Colonic mucosa (tissue), 4 donors: ENCODE measurements at regions not wholly inside any gene's neighbourhood (a gene's known extent, or its start where the extent isn't known, plus 50 kb on each side); places are given as distances from the start of the nearest gene placed in this dataset.
A peak's percentile ranks its signal among the peaks of the same experiment; 100 is the strongest.

Experiments
- DNase-seq: peaks from one replicate; pipeline ENCODE4 v3.0.0-alpha.2; 2020
- H3K27ac ChIP-seq: fragments of 200-600 bp; one replicate; pipeline ENCODE4 v1.8.0; 2021
- H3K27me3 ChIP-seq: fragments of 200-600 bp; one replicate; pipeline ENCODE4 v1.8.0; 2021
- H3K36me3 ChIP-seq: fragments of 200-600 bp; one replicate; pipeline ENCODE4 v1.8.0; 2021
- H3K4me1 ChIP-seq: fragments of 200-600 bp; one replicate; pipeline ENCODE4 v1.8.0; 2021; ENCODE audit warnings: mild to moderate bottlenecking
- H3K4me3 ChIP-seq: fragments of 200-600 bp; one replicate; pipeline ENCODE4 v1.8.0; 2021
- H3K9ac ChIP-seq, 2 donors: one replicate each; pipeline ENCODE4 v1.7.0; 2013; ENCODE audit warnings: control low read depth in 2 of 2, low read depth in 2 of 2, low read length in 2 of 2
- H3K9me3 ChIP-seq: fragments of 200-600 bp; one replicate; pipeline ENCODE4 v1.8.0; 2021
- intact Hi-C: fragments of 100-400 bp; cut with DNase I; formaldehyde crosslinking; loops from one replicate; pipeline ENCODE4 v1.14.1; 2022
- TF ChIP-seq, protein P1 (sequence below): fragments of 200-600 bp; IDR thresholded peaks from one replicate; pipeline ENCODE4 v1.8.0; 2022; ENCODE audit warnings: antibody characterized with exemption, mild to moderate bottlenecking
- donor health status: healthy.
- donor health status: DM: no; HTN: no; CAD: no.
- donor health status: DM: no; HTN: no; CAD: no.

DNA sequence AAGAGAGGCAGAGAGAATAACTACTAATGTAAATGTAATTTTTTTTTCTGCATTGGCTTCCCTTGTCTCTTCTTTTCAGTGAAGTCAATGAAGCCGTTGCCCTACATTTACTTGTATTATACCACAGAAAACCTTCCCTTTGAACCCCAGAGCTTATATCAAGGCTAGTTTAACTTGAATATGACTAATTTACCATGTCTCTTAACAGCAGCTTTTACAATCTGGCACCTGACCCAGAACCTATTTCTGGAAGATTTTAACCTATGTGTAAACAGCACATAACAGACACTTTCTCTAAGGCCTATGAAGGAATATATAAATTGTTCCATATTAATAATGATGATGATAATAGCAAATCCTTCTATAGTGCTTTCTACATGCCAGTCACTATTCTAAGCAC is 580.5 kb upstream of the NXPH2 start:
- Histone ChIP-seq H3K27ac (no peak overlapping the region), H3K36me3 (no peaks in the 10 kb centered on the region), H3K4me3 (no peak overlapping the region), H3K9me3 (no peaks in the 10 kb centered on the region), H3K9ac (no peak overlapping the region), H3K27me3 (no peaks in the 10 kb centered on the region), H3K4me1 (no peaks in the 10 kb centered on the region)
- TF ChIP-seq, protein P1, sequence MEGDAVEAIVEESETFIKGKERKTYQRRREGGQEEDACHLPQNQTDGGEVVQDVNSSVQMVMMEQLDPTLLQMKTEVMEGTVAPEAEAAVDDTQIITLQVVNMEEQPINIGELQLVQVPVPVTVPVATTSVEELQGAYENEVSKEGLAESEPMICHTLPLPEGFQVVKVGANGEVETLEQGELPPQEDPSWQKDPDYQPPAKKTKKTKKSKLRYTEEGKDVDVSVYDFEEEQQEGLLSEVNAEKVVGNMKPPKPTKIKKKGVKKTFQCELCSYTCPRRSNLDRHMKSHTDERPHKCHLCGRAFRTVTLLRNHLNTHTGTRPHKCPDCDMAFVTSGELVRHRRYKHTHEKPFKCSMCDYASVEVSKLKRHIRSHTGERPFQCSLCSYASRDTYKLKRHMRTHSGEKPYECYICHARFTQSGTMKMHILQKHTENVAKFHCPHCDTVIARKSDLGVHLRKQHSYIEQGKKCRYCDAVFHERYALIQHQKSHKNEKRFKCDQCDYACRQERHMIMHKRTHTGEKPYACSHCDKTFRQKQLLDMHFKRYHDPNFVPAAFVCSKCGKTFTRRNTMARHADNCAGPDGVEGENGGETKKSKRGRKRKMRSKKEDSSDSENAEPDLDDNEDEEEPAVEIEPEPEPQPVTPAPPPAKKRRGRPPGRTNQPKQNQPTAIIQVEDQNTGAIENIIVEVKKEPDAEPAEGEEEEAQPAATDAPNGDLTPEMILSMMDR = no peak
- peak; percentile 26 for DNase-seq
- intact Hi-C loops = no loop called here

DNA sequence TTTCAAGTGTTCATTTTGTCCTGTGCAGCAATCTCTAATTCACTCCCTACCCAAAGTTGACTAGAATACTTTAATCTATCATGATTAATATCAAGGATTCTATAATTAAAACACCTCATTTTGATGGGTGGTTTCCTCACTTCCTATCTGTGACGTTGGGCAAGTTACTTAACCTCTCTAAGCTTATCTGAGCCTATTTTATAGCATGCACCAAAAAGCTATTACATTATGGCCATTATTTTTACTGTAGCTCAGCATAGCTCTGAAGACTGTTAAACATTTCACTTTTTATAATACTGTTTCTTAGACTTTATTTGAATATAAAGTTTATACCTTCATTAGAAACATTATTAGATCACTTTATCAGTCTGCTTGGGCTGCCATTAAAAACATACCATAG is 579.6 kb upstream of the NXPH2 start:
- Histone ChIP-seq H3K9ac (no peak overlapping the region), H3K4me1 (no peaks in the 10 kb centered on the region), H3K27me3 (no peaks in the 10 kb centered on the region), H3K36me3 (no peaks in the 10 kb centered on the region), H3K27ac (no peak overlapping the region), H3K9me3 (no peaks in the 10 kb centered on the region), H3K4me3 (no peak overlapping the region)
- TF ChIP-seq, protein P1 = no peak
- no peak for DNase-seq
- intact Hi-C loops = no loop called here

DNA sequence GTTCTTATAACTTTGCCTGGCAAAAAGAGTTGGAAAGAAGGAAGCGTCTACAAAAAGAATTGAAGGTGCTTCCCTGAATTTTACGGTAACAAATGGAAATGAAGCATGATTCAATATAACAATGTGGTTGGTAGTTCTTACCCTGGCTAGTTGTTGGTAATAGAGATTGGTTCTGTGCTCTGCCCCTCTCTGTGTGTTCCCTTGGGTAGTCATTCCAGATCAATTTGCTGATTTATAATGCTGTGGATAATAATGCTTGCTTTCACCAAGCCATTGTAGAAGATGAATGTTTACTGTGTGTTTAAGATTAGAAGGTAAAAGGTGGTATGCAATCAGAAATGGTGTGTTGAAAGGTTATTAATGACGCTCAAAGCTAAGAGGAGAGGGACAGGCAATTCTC is 577.8 kb upstream of the NXPH2 start:
- H3K9me3 ChIP-seq = no peaks in the 10 kb centered on the region
- intact Hi-C loops = no loop called here
- TF ChIP-seq, protein P1 = no peak
- no peak overlapping the region for H3K9ac ChIP-seq
- no peak overlapping the region for H3K4me3 ChIP-seq
- no peaks in the 10 kb centered on the region for H3K36me3 ChIP-seq
- no peak overlapping the region for H3K27ac ChIP-seq
- no peaks in the 10 kb centered on the region for H3K4me1 ChIP-seq
- no peaks in the 10 kb centered on the region for H3K27me3 ChIP-seq
- DNase-seq = no peak

DNA sequence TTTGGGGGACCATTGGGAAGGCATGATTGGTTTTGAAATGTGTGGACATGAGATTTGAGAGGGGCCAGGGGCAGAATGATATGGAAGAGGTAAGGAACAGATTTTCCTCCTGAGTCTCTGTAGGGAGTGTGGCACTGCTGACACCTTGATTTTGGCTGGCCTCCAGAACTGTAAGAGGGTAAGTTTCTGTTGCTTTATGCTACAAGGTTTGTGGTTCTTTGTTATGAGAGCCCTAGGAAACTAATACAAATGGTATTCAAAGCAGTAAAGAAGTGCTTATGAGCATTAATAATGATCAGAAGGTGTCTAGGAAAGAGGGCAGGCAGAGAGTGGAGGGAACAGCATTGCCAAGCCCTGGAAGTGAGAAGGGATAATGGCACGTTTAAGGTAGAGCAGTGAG is 574.3 kb upstream of the NXPH2 start:
- no peaks in the 10 kb centered on the region for H3K4me1 ChIP-seq
- H3K36me3 ChIP-seq = no peaks in the 10 kb centered on the region
- no peak overlapping the region for H3K27ac ChIP-seq
- TF ChIP-seq, protein P1 = no peak
- H3K9ac ChIP-seq = no peak overlapping the region
- intact Hi-C loops = no loop called here
- no peaks in the 10 kb centered on the region for H3K27me3 ChIP-seq
- DNase-seq = no peak
- no peak overlapping the region for H3K4me3 ChIP-seq
- H3K9me3 ChIP-seq = no peaks in the 10 kb centered on the region

DNA sequence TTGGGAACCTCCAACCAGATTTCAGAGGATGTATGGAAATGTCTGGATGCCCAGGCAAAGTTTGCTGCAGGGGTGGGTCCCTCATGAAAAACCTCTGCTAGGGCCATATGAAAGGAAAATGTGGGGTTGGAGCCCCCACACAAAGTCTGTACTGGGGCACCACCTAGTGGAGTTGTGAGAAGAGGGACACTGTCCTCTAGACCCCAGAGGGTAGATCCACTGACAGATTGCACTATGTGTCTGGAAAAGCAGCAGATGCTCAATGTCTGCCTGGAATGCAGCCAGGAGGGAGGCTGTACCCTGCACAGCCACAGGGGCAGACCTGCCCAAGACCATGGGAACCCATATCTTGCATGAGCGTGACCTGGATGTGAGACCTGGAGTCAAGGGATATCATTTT is 573.7 kb upstream of the NXPH2 start:
- Histone ChIP-seq H3K27me3 (no peaks in the 10 kb centered on the region), H3K36me3 (no peaks in the 10 kb centered on the region), H3K4me3 (no peak overlapping the region), H3K9ac (no peak overlapping the region), H3K4me1 (no peaks in the 10 kb centered on the region), H3K9me3 (no peaks in the 10 kb centered on the region), H3K27ac (no peak overlapping the region)
- DNase-seq = no peak
- TF ChIP-seq, protein P1 = no peak
- intact Hi-C loops = no loop called here

DNA sequence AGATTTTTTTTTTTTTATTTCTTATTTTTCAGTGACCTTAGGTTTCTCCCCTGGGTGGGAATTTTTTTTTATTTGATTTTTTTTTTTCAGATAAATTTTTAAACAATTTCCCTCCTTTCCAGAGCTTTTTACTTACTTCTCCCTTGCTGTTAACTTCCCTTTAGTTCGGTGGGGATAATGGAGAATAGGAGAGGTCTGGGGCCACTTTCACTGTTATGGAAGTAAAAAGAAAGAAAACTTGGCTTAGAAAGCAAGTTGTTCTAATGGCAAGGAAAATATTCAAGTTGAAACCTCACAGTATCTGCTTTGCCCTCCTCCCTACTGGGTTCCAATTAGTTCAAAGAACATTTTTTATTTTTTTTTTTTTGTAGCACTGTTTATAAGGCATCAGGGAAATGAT is 537.1 kb upstream of the NXPH2 start:
- intact Hi-C loops = no loop called here
- no peak for DNase-seq
- H3K4me3 ChIP-seq = no peak overlapping the region
- H3K9ac ChIP-seq = no peak overlapping the region
- no peaks in the 10 kb centered on the region for H3K9me3 ChIP-seq
- no peak overlapping the region for H3K27ac ChIP-seq
- TF ChIP-seq, protein P1 = no peak
- H3K4me1 ChIP-seq = no peaks in the 10 kb centered on the region
- H3K27me3 ChIP-seq = no peaks in the 10 kb centered on the region
- H3K36me3 ChIP-seq = no peaks in the 10 kb centered on the region
